ENCODE measurements at regions not wholly inside any gene's neighbourhood (a gene's known extent, or its start where the extent isn't known, plus 50 kb on each side); places are given as distances from the start of the nearest gene placed in this dataset.

DNA sequence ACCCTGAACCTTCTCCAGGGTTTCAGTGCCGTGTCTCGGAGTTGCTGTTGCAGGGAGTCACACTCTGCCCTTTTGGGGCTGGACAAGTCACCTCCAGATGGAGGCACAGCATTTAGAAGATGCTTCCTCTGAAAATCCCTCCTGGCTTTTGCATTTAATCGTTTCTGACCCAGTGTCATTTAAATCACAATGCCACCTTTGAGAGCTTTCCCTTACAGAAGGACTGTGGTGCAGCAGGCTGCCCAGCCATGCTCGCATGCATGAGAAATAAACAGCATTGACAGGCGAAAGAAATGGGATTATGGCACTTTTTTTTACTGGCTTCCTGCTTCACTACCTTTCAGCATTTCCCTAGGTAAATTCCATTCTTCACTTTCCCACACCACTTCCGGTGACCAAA, 113.4 kb upstream of the DYRK2 start:
- no peak for DNase-seq (ENCODE audit: low read depth)

DNA sequence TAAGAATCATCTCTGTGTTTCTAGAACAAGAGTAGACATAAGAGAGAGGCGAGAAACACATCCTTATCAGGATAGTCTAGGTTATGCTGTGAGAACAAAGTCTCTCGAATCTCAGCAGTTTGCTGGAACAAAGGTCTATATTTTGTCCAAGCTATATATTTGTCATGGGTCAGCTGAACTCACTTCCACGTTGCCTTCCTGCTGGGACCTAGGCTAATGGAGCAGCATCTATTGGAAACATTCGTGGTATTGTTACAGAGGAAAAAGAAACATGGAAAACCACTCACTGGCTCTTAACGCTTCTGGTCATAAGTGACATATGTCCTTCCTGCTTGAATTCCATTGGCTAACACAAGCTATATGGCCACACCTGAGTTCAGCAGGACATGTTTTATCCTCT, 112.6 kb upstream of the DYRK2 start:
- no peak for DNase-seq (ENCODE audit: low read depth)

- no peak for DNase-seq (ENCODE audit: low read depth)
These were observed 109.2 kb upstream of the DYRK2 start for GRCh38 chr12:67539329-67539728.

DNA sequence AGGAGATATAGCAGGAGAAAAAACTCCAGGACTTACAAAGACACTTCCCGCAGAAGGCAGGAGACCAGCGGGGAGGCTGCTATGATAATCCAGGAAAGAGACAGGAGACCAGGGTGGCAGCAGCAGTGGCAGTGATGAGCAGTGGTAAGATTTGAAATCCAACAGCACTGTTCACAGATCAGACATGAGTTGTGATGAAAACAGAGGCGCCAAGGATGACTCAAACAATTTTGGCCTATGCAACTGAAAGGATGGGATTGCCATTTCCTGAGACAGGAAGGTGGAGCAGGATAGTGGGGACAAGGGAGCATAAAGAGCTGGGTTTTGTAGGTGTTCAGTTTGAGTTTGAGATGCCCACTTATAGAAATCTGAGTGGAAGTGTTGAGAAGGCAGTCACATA, 108.6 kb upstream of the DYRK2 start:
- DNase-seq (ENCODE audit: low read depth) = no peak

- no peak for DNase-seq (ENCODE audit: low read depth)
These were observed 107.5 kb upstream of the DYRK2 start for GRCh38 chr12:67540920-67541624.

DNA sequence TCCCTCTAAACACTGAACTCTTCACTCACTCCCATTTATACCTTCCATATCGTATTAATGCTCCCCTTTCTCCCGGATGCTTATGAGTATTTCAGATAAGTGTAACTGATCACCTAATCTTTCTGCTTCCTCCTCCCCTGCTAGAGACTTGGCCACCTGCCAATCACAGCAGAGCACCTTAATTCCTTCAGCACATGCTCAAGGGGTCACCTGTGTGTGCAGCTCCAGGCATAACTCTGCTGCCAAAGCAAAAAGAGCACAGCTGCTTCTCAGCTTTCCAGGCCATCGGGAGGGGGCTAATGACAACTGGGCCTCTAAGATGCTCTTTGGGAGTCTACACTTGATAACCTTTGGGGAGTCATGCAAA, 106.9 kb upstream of the DYRK2 start:
- DNase-seq (ENCODE audit: low read depth) = no peak

DNA sequence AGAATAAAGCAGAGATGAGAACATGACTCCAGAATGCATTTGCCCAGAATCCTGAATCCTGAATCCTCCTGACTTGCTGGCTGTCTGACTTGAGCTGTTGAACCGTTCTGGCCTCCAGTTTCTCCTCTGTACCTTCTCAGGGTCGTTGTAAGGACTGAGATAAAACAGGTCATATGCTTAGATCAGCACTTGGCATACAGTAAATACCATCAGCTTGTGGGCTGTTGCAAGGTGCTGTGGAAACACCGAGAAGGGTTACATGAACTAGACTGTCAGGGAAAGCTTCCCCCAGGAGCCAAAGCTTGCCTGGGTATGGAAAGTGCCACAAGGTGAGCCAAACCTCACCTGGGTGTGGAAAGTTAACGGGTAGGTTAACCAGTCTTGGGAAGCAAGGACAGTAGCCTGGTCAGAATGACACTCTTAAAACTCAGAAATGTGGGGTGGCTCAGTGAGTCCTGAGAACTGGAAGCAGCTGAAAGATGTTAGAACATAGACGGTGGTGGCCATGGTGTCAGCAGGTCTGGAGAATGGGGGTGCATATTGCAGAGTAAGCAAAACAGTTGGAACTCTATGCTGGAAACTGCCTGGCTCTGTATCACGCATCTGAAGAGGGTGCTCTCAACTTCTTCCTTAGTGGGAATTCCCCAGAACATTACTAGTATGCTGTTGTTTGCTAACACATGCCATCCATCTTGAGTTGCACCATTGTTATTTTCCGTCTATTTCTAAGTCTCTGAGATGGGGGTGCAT, 105.3 kb upstream of the DYRK2 start:
- DNase-seq (ENCODE audit: low read depth) = no peak

DNA sequence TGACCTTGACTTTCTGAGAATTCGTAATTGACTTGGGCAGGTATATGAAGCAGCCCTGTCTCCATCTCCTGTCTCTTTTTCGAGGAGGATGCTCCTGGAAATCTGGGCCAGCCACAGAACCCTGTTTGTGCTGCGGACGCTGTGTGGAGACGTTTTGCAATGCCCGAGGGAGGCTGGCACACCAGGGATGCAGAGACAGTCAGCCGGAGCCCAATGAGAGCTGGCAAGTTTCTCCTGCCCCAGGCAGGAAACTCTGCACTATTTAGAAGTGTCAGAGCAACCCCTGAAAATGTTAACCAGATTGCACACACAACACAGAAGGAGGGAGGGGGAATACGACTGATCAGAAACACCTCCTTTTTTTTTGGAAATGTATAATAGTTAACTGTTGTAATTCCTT, 103.2 kb upstream of the DYRK2 start:
- no peak for DNase-seq (ENCODE audit: low read depth)

DNA sequence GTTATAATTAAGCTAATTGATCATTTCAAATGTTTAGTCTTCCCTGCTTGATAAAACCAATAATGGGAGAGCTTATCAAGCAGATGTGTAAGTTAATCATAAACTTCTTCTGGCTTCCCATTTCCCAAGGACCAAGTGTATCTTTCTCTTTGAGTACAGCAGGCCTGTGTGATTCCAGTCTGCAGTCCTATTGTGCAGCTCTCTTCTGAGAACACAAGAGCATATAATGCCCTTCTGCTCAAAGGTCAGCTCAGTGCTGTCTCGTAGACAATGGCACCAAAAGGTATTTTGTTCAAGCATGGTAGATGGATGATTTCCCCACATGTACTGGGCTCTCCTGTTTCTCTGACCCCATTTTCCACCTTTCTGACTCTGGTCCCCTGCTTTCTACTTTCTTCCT, 101.8 kb upstream of the DYRK2 start:
- DNase-seq (ENCODE audit: low read depth) = no peak

- DNase-seq (ENCODE audit: low read depth) = peak; percentile 24
These were observed 93.3 kb upstream of the DYRK2 start for GRCh38 chr12:67555075-67555717.

DNA sequence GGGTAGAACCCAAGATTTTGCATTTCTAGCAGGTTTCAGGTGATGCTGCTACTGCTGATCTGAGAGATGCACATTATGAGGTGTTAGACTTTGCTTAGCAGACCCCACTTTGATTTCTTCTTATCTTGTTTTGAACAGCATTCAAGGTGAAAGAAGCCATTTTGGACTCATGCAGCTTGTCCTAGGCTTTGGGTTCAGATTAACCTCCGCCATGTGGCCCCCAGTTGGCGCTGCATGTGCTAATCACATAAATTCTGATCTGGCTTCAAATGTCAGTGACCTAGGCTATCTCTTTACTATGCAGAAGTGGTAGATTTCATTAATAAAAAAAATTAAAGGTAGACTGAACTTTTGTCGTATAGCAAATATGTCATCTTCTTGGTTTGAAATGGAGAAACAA, 89.8 kb upstream of the DYRK2 start:
- no peak for DNase-seq (ENCODE audit: low read depth)

DNA sequence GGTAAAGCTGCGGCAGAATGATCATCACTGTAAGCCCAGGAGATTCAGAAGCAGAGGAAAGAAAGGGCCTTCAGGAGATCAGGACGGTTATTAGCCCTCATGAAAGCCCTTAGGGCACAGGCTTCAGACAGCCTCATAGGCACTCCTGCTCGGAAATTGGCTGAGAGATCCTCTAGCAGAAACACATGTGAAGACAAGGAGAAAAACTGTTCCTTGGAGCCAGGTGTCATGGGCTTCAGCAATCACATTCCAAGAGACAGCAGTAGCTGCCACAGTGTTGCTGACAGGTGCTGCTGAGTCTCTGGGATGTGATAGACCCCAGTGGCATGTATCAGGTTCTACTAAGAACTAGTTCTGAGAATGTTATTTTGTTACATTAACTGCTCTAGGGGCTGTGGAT, 88.8 kb upstream of the DYRK2 start:
- DNase-seq (ENCODE audit: low read depth) = no peak

DNA sequence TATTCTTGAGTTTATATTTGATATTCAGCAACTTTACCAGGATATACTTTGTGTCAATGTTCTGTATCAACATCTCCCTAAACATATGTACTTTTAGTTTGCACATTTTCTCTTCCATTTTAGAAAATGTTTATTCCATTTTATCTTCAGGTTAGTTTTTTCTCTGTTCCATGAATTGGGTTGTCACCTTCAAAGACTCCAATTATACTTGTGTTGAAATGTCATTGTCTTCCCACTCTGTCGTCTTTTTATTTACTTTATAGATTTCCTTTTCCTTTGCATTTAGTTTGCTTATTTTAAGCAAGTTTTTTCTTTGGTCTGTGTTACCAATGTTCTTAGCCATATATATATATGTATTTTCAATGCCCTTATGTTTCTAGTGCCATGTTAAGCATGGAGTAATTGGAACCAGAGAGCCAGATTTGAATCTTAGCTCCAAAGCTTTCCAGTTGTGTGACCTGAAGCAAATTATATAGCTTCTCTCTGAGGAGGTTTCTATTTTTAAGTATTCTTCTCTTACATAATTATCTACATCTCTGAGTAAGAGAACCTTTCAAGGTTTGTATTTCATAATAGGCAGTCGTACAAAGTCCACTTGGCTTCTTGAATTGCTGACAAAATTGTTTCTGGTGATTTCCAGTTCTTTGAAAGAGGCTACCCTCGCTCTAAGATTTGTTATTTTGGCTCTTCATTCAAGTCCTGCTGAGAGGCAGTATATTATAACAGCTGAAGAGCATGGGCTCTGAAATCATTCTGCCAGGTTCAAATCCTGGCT, 85.8 kb upstream of the DYRK2 start:
- no peak for DNase-seq (ENCODE audit: low read depth)

DNA sequence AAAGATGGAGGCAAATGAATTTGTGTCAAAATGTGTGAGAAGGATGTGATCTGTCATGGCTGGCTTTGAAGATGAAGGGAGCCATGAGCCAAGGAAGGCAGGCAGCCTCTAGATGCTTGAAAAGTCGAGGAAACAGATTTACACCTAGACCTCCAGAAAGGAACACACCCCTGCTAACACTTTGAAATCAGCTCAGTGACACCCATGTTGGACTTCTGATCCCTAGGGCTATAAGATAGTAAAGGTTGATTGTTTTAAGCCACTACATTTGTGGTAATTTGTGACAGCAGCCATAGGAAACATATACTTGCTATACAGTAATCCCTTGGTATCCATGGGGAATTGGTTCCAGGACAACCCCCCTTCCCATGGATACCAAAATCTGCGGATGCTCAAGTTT, 80.5 kb upstream of the DYRK2 start:
- DNase-seq (ENCODE audit: low read depth) = no peak

GRCh38 chr12:67572492-67572891, 76.1 kb upstream of the DYRK2 start:
- DNase-seq (ENCODE audit: low read depth) = no peak

GRCh38 chr12:67573566-67573965, 75.0 kb upstream of the DYRK2 start:
- no peak for DNase-seq (ENCODE audit: low read depth)

GRCh38 chr12:67578976-67579661, 69.4 kb upstream of the DYRK2 start:
- DNase-seq (ENCODE audit: low read depth) = no peak

DNA sequence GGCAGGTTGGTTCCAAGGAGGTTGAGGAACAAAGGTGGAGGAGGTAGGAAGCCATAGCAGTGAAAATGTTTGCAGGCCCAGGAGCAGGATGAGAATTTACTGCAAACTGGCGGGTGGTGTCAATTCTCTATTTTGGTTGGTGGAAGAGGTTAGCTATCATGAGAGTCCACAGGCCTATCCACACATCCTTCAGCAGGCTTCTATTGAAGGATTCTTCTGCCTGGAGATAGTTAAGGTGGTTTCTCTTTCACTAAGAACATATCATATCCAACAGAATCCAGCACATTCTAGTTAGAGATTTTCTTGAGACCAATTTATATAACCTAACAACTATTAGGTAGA, 68.9 kb upstream of the DYRK2 start:
- DNase-seq (ENCODE audit: low read depth) = no peak

GRCh38 chr12:67582238-67582834, 66.2 kb upstream of the DYRK2 start:
- no peak for DNase-seq (ENCODE audit: low read depth)

DNA sequence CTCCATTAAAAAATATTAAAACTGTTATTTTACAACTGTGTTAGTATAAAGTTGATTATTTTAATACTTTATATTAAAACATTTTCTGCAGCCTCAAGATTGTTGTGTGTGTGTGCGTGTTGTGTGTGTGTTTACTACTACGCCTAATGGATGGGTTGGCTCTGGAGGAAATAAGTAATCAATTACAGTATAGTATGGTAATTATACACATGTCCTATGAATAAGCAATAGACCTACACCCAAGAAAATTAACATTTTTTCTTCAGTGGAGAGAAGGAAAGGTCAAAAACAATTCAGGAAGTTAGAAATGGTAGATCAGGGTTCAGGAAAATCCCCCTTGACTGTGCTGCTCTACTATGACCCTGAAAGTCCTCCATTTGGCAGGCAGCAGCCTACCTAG, 65.7 kb upstream of the DYRK2 start:
- DNase-seq (ENCODE audit: low read depth) = no peak

DNA sequence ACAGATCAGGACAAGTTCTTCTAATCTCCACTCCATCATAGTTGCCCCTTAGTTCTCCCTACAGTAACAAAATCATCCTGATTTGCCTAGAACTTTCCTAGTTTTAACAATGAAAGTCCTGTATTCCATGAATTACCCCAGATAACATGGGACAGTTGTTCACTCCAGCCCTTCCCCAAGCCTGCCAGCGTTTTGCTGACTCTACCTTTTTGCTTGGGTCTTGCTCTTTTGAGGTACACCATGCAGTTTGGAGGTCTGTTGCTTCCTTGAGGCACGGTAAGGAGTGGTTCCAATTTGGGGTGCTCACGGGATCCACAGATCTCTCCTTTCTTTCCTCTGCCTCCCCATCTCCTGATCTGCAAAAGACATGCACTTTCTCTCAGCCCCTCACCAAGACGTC, 61.6 kb upstream of the DYRK2 start:
- no peak for DNase-seq (ENCODE audit: low read depth)

GRCh38 chr12:67589078-67589477, 59.5 kb upstream of the DYRK2 start:
- no peak for DNase-seq (ENCODE audit: low read depth)

All from iris pigment epithelial cell (primary cell).